K562 (cell line): ENCODE measurements at regions not wholly inside any gene's neighbourhood (a gene's known extent, or its start where the extent isn't known, plus 50 kb on each side); places are given as distances from the start of the nearest gene placed in this dataset.

Experiments
- ATAC-seq: fragments of 200-7000 bp; cut with Tn5 transposase; 3 replicates; pipeline ENCODE4 v1.9.1; 2020; ENCODE audit warnings: moderate library complexity
- BruUV-seq: library from RNA; stranded (reverse); fragments of 400-500 nt; replicated peaks from 2 replicates; lab custom pipeline; 2021; lab: Mats Ljungman, UMichigan
- CTCF ChIA-PET: fragments of 300-600 bp; formaldehyde crosslinking; extraction: SDS; loops from one replicate; lab custom pipeline; 2021; ENCODE audit warnings: low intra/inter-chr PET ratio; lab: Yijun Ruan, JAX
- POLR2A ChIA-PET: fragments of 300-600, 350-650 bp; sonication (Branson Sonifier 250); formaldehyde crosslinking; extraction: SDS; loops from one replicate; lab custom pipeline; 2021; ENCODE audit warnings: antibody characterized with exemption, inconsistent platforms; lab: Yijun Ruan, JAX
- DNase-seq, 4 experiments: peaks; one replicate each; pipeline versions ENCODE4 v3.0.0 to v3.0.0-alpha.2; 2011 to 2018; ENCODE audit warnings: low spot score in 3 of 4, mixed read lengths in 3 of 4; ENCODE audit errors: extremely low read depth in 1 of 4
- FAIRE-seq: peaks from 2 replicates; lab custom pipeline; 2011; peaks lifted over from hg19 to GRCh38; lab: Jason Lieb, UNC
- H2AFZ ChIP-seq: 2 replicates; pipeline ENCODE4 v1.6.0; 2011; ENCODE audit warnings: low read depth, low read length, control low read depth, inconsistent platforms
- H3K27ac ChIP-seq: fragments of 200-600 bp; 3 replicates; pipeline ENCODE4 v1.8.0; 2011; ENCODE audit warnings: low read depth, mild to moderate bottlenecking, control low read depth, inconsistent platforms, low read length, moderate library complexity, mixed read lengths; ENCODE audit errors: extremely low read depth
- H3K27me3 ChIP-seq, 2 experiments: fragments of 300-600 bp in 1 of 2; 2 replicates in 1 of 2; 3 replicates in 1 of 2; pipeline versions ENCODE4 v1.6.0 to v1.8.0; 2011; ENCODE audit warnings: inconsistent platforms in 2 of 2, low read length in 2 of 2, mild to moderate bottlenecking in 1 of 2, mixed read lengths in 1 of 2, moderate library complexity in 1 of 2; ENCODE audit not compliant: control insufficient read depth in 2 of 2, insufficient read depth in 2 of 2
- H3K36me3 ChIP-seq: fragments of 300-600 bp; 3 replicates; pipeline ENCODE4 v1.8.0; 2011; ENCODE audit warnings: mild to moderate bottlenecking, low read length, inconsistent platforms; ENCODE audit not compliant: control insufficient read depth, insufficient read depth
- H3K4me1 ChIP-seq, 2 experiments: fragments of 200-600 bp in 1 of 2; replicated peaks in 1 of 2; 2 replicates in 1 of 2; 3 replicates in 1 of 2; pipeline versions ENCODE4 v1.5.1 to v1.8.0; 2011; ENCODE audit warnings: inconsistent platforms in 2 of 2, low read length in 2 of 2, mild to moderate bottlenecking in 1 of 2, mixed read lengths in 1 of 2, moderate library complexity in 1 of 2; ENCODE audit not compliant: control insufficient read depth in 2 of 2, insufficient read depth in 2 of 2
- H3K4me2 ChIP-seq: 2 replicates; pipeline ENCODE4 v1.6.1; 2011; ENCODE audit warnings: low read length, control low read depth, inconsistent platforms, mixed read lengths; ENCODE audit not compliant: insufficient read depth
- H3K4me3 ChIP-seq: fragments of 200-600 bp; sonication (generic), shearing (Covaris generic); 2 replicates; pipeline ENCODE4 v1.5.1; 2016; ENCODE audit warnings: control low read depth, inconsistent platforms
- H3K79me2 ChIP-seq: fragments of 200-600 bp; 3 replicates; pipeline ENCODE4 v1.8.0; 2011; ENCODE audit warnings: low read length, inconsistent platforms; ENCODE audit not compliant: control insufficient read depth, insufficient read depth
- H3K9ac ChIP-seq, 2 experiments: 2 replicates each; pipeline versions ENCODE4 v1.6.0 to v1.6.1; 2011; ENCODE audit warnings: low read depth in 2 of 2, low read length in 2 of 2, control low read depth in 1 of 2, inconsistent platforms in 1 of 2, mild to moderate bottlenecking in 1 of 2, mixed read lengths in 1 of 2; ENCODE audit not compliant: insufficient read depth in 1 of 2
- H3K9me1 ChIP-seq: one replicate; pipeline ENCODE4 v1.6.0; 2011; ENCODE audit warnings: inconsistent platforms, mild to moderate bottlenecking, low read length, moderate library complexity; ENCODE audit not compliant: control insufficient read depth, insufficient read depth
- H3K9me3 ChIP-seq: replicated peaks from 2 replicates; pipeline ENCODE4 v1.5.1; 2011; ENCODE audit warnings: low read depth, low read length, inconsistent platforms; ENCODE audit not compliant: control insufficient read depth, insufficient read depth
- H4K20me1 ChIP-seq: replicated peaks from 2 replicates; pipeline ENCODE4 v1.6.1; 2011; ENCODE audit warnings: low read length, inconsistent platforms, mixed read lengths; ENCODE audit not compliant: control insufficient read depth, insufficient read depth
- KAT8 ChIP-seq: fragments of 450-650 bp; IDR thresholded peaks from 2 replicates; pipeline ENCODE4 v1.6.1; 2016; ENCODE audit warnings: low read depth, mild to moderate bottlenecking
- PATZ1 ChIP-seq: fragments of 250-450 bp; sonication (Bioruptor Pico); IDR thresholded peaks from 2 replicates; pipeline ENCODE4 v1.5.0; 2020; ENCODE audit warnings: mild to moderate bottlenecking, borderline replicate concordance
- RBM17 ChIP-seq: fragments of 200-400 bp; formaldehyde crosslinking; IDR thresholded peaks from 2 replicates; pipeline ENCODE4 v1.6.1; 2017; ENCODE audit warnings: low read depth, mild to moderate bottlenecking, low read length, borderline replicate concordance
- SNRNP70 ChIP-seq: fragments of 200-400 bp; formaldehyde crosslinking; optimal IDR thresholded peaks from 2 replicates; pipeline ENCODE3; 2017; ENCODE audit warnings: low read depth, low read length
- ZBTB17 ChIP-seq: fragments of 450-650 bp; formaldehyde crosslinking; IDR thresholded peaks from 2 replicates; pipeline ENCODE4 v1.4.0; 2020; ENCODE audit warnings: mild to moderate bottlenecking
- ZFP36 ChIP-seq: fragments of 150-350 bp; IDR thresholded peaks from 2 replicates; pipeline ENCODE4 v1.6.1; 2018; ENCODE audit warnings: low read length, low read depth; ENCODE audit not compliant: partially characterized antibody
- ZNF696 ChIP-seq: fragments of 250-450 bp; sonication (Bioruptor Pico); conservative IDR thresholded peaks from 2 replicates; pipeline ENCODE4 v1.4.0; 2020; ENCODE audit warnings: mild to moderate bottlenecking, moderate library complexity
- WGBS: fragments of 100-300 bp; shearing (Covaris generic); methylation state at CpG from one replicate; pipeline ENCODE4 v1.1.6; 2016; ENCODE audit warnings: low coverage, mixed read lengths; ENCODE audit not compliant: insufficient coverage; ENCODE audit errors: missing lambda C conversion rate; 5-methylcytosine and 5-hydroxymethylcytosine counted together
- in situ Hi-C: fragments of 300-500 bp; cut with MboI; formaldehyde crosslinking; loops from 4 replicates; pipeline ENCODE4 v1.15.0; 2018; ENCODE audit warnings: inconsistent platforms, mixed read lengths
- intact Hi-C: fragments of 100-400 bp; cut with micrococcal nuclease; formaldehyde crosslinking; loops from 2 replicates; pipeline ENCODE4 v1.14.2; 2022
- TF ChIP-seq, protein P1 (sequence below): fragments of 250-450 bp; sonication (Bioruptor Pico); IDR thresholded peaks from 2 replicates; pipeline ENCODE4 v1.8.0; 2022; ENCODE audit warnings: inconsistent platforms, mild to moderate bottlenecking, moderate library complexity, borderline replicate concordance

GRCh38 chr4:162912482-162912881, 254.2 kb downstream of the NAF1 start:
- no peak overlapping the region for H3K9ac ChIP-seq
- no peaks in the 10 kb centered on the region for H3K9me3 ChIP-seq
- H3K4me1 ChIP-seq = no peaks in the 10 kb centered on the region
- no peak for FAIRE-seq
- no peak overlapping the region for H3K27ac ChIP-seq
- TF ChIP-seq KAT8 (no peak), RBM17 (no peak), SNRNP70 (no peak), ZFP36 (no peak), ZNF696 (CRISPR knock-in tag) (no peak), ZBTB17 (CRISPR knock-in tag) (no peak), PATZ1 (CRISPR knock-in tag) (no peak)
- TF ChIP-seq, protein P1, sequence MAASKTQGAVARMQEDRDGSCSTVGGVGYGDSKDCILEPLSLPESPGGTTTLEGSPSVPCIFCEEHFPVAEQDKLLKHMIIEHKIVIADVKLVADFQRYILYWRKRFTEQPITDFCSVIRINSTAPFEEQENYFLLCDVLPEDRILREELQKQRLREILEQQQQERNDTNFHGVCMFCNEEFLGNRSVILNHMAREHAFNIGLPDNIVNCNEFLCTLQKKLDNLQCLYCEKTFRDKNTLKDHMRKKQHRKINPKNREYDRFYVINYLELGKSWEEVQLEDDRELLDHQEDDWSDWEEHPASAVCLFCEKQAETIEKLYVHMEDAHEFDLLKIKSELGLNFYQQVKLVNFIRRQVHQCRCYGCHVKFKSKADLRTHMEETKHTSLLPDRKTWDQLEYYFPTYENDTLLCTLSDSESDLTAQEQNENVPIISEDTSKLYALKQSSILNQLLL (CRISPR knock-in tag) = no peak
- no peaks in the 10 kb centered on the region for H4K20me1 ChIP-seq
- no peaks in the 10 kb centered on the region for H3K9me1 ChIP-seq
- WGBS = 7% methylated on average over 2 of the region's 2 CpGs
- H3K4me3 ChIP-seq = no peak overlapping the region
- DNase-seq = no peak
- ChIA-PET CTCF (no interaction called here), POLR2A (no interaction called here)
- H3K79me2 ChIP-seq = no peaks in the 10 kb centered on the region
- no peak for ATAC-seq
- in situ Hi-C loops (no loop called here), intact Hi-C loops (no loop called here)
- H3K4me2 ChIP-seq = no peak overlapping the region
- H3K36me3 ChIP-seq = no peaks in the 10 kb centered on the region
- BruUV-seq = no TSS peak
- no peaks in the 10 kb centered on the region for H3K27me3 ChIP-seq
- H2AFZ ChIP-seq = no peak overlapping the region
